Hepatocyte (in vitro differentiated cells): ENCODE measurements at regions not wholly inside any gene's neighbourhood (a gene's known extent, or its start where the extent isn't known, plus 50 kb on each side); places are given as distances from the start of the nearest gene placed in this dataset.

ENCODE experiments used
- DNase-seq: peaks from one replicate; pipeline ENCODE4 v3.0.0-alpha.2; 2016; ENCODE audit warnings: low spot score
- H2AFZ ChIP-seq: fragments of 200-600 bp; sonication (generic); 2 replicates; pipeline ENCODE4 v1.6.0; 2016; ENCODE audit warnings: antibody characterized with exemption, mild to moderate bottlenecking
- H3K27ac ChIP-seq: fragments of 200-600 bp; sonication (generic); 2 replicates; pipeline ENCODE4 v1.5.1; 2016; ENCODE audit warnings: mild to moderate bottlenecking
- H3K27me3 ChIP-seq: fragments of 200-600 bp; sonication (generic); 2 replicates; pipeline ENCODE4 v1.6.1; 2016
- H3K36me3 ChIP-seq: fragments of 200-600 bp; sonication (generic); replicated peaks from 2 replicates; pipeline ENCODE4 v1.5.1; 2016; ENCODE audit warnings: low read depth; ENCODE audit not compliant: insufficient read depth
- H3K4me1 ChIP-seq: fragments of 200-600 bp; sonication (generic); 2 replicates; pipeline ENCODE4 v1.5.1; 2016; ENCODE audit warnings: mild to moderate bottlenecking, moderate library complexity; ENCODE audit not compliant: insufficient read depth
- H3K4me2 ChIP-seq: fragments of 200-600 bp; sonication (generic); 2 replicates; pipeline ENCODE4 v1.6.0; 2016
- H3K4me3 ChIP-seq: fragments of 200-600 bp; sonication (generic); 2 replicates; pipeline ENCODE4 v1.5.1; 2016; ENCODE audit warnings: mild to moderate bottlenecking
- H3K79me2 ChIP-seq: fragments of 200-600 bp; sonication (generic); 2 replicates; pipeline ENCODE4 v1.6.0; 2017; ENCODE audit warnings: mild to moderate bottlenecking
- H3K9me2 ChIP-seq: fragments of 200-600 bp; sonication (generic); replicated peaks from 2 replicates; pipeline ENCODE4 v1.6.0; 2017; ENCODE audit warnings: mild to moderate bottlenecking; ENCODE audit not compliant: insufficient read depth
- H3K9me3 ChIP-seq: fragments of 200-600 bp; sonication (generic); 2 replicates; pipeline ENCODE4 v1.5.1; 2016; ENCODE audit warnings: low read depth, mild to moderate bottlenecking
- H4K20me1 ChIP-seq: fragments of 200-600 bp; sonication (generic); 2 replicates; pipeline ENCODE4 v1.6.0; 2016; ENCODE audit warnings: mild to moderate bottlenecking; ENCODE audit not compliant: insufficient read depth, poor library complexity, severe bottlenecking
- CTCF ChIP-seq: fragments of 200-600 bp; sonication (generic); IDR thresholded peaks from 2 replicates; pipeline ENCODE4 v1.5.1; 2016; ENCODE audit warnings: antibody characterized with exemption, mild to moderate bottlenecking; ENCODE audit not compliant: poor library complexity
- EZH2 ChIP-seq: fragments of 200-600 bp; sonication (generic); IDR thresholded peaks from 2 replicates; pipeline ENCODE4 v1.6.1; 2016; ENCODE audit warnings: antibody characterized with exemption, mild to moderate bottlenecking, borderline replicate concordance
- EZH2phosphoT487 ChIP-seq: fragments of 200-600 bp; sonication (generic); IDR thresholded peaks from one replicate; pipeline ENCODE4 v1.6.1; 2018; ENCODE audit warnings: antibody characterized with exemption, mild to moderate bottlenecking, low read depth, moderate library complexity; ENCODE audit not compliant: unreplicated experiment, severe bottlenecking
- WGBS: methylation state at CpG from one replicate; pipeline ENCODE4 v1.1.6; 2016; ENCODE audit warnings: low lambda C conversion rate; ENCODE audit errors: missing lambda C conversion rate; 5-methylcytosine and 5-hydroxymethylcytosine counted together

DNA sequence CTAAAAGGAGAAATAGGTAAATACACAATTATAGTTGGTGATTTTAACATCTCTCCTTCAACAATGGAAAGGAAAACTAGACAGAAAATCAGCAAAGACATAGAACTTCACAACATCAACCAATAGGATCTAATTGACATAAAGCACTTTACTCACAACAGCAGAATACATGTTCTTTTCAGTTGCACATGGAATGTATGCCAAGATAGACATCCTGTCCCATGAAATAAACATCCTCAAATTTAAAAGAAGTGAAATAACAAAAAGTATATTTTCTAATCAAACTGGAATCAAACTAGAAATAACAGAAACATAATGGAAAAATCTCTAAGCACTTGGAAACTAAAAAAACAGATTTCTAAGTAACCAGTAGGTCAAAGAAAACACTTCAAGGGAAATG, 296.2 kb upstream of the RGS6 start:
- TF ChIP-seq EZH2phosphoT487 (no peak), EZH2 (no peak), CTCF (no peak)
- H3K27me3 ChIP-seq = no peaks in the 10 kb centered on the region

DNA sequence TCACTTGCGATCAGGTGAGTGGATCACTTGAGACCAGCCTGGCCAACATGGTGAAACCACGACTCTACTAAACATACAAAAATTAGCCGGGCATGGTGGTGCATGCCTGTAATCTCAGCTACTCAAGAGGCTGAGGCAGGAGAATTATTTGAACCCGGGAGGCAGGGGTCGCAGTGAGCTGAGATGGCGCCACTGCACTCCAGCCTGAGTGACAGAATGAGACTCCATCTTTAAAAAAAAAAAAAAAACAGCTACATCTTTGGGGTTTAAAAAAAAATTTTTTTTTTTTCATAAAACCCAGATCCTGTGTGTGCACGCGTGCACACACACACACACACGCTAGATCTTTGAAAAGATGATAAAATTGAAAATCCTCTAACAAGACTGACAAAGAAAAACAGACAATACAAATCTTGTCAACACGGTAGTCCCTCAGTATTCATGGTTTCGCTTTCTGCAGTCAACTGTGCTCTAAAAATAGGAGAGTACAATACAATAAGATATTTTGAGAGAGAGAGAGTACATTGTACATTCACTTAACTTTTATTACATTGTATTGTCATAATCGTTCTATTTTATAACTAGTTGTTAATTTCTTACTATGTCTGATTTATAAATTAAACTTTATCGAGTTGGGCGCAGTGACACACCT, 295.3 kb upstream of the RGS6 start:
- Histone ChIP-seq H3K79me2 (no peaks in the 10 kb centered on the region), H3K36me3 (no peaks in the 10 kb centered on the region), H3K4me1 (no peaks in the 10 kb centered on the region), H4K20me1 (no peaks in the 10 kb centered on the region), H3K4me2 (no peak overlapping the region), H2AFZ (no peak overlapping the region), H3K27ac (no peak overlapping the region), H3K9me3 (no peaks in the 10 kb centered on the region), H3K27me3 (no peaks in the 10 kb centered on the region), H3K4me3 (no peak overlapping the region), H3K9me2 (no peaks in the 10 kb centered on the region)
- no peak for TF ChIP-seq EZH2
- no peak for TF ChIP-seq EZH2phosphoT487
- TF ChIP-seq CTCF = no peak
- 98% methylated on average over 14 of the region's 14 CpGs for WGBS
- no peak for DNase-seq

More for the DNA sequence above, 296.2 kb upstream of the RGS6 start:
- Histone ChIP-seq H2AFZ (no peak overlapping the region), H3K4me1 (no peaks in the 10 kb centered on the region), H3K9me2 (no peaks in the 10 kb centered on the region), H3K4me2 (no peak overlapping the region), H3K36me3 (no peaks in the 10 kb centered on the region), H3K9me3 (no peaks in the 10 kb centered on the region), H3K27ac (no peak overlapping the region), H3K79me2 (no peaks in the 10 kb centered on the region), H3K4me3 (no peak overlapping the region), H4K20me1 (no peaks in the 10 kb centered on the region)
- DNase-seq = no peak

DNA sequence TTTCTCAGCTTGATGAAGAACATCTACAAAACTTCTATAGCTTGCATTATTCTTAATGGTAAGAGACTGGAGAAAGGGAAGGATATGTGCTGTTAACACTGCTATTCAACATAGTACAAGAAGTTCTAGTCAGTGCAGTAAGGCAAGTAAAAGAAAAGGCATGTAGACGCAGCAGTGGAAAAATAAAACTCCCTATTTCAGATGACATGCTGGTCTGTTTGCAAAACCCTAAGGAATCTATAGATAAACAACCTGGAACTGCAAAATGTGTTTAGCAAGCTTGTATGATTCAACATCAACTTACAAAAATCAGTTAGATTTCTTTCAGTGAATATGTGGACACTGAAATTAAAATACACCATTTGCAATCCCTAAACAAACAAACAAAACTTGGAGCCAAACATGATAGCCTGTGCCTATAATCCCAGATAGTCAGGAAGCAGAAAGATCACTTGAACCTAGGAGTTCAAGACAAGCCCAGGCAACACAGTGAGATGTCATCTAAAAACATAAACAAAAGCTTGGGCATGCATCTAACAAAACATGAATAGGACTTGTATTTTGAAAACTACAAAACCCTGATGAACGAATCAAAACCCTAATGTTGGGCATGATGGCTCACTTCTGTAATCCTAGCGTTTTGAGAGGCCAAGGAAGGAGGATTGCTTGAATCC, 293.6 kb upstream of the RGS6 start:
- H2AFZ ChIP-seq = no peak overlapping the region
- H3K9me2 ChIP-seq = no peaks in the 10 kb centered on the region
- no peak overlapping the region for H3K27ac ChIP-seq
- H3K4me3 ChIP-seq = no peak overlapping the region
- TF ChIP-seq EZH2phosphoT487 (no peak), CTCF (no peak), EZH2 (no peak)
- 74% methylated on average over 3 of the region's 3 CpGs for WGBS
- H3K9me3 ChIP-seq = no peaks in the 10 kb centered on the region
- DNase-seq = no peak
- no peaks in the 10 kb centered on the region for H3K27me3 ChIP-seq
- no peaks in the 10 kb centered on the region for H4K20me1 ChIP-seq
- no peak overlapping the region for H3K4me2 ChIP-seq
- no peaks in the 10 kb centered on the region for H3K36me3 ChIP-seq
- H3K4me1 ChIP-seq = no peaks in the 10 kb centered on the region
- no peaks in the 10 kb centered on the region for H3K79me2 ChIP-seq
